ENCODE measurements at regions not wholly inside any gene's neighbourhood (a gene's known extent, or its start where the extent isn't known, plus 50 kb on each side); places are given as distances from the start of the nearest gene placed in this dataset.

GRCh38 chr2:51734115-51734514 lies 702.2 kb upstream of the NRXN1 start:
- in situ Hi-C loops (cut with HindIII; ENCODE audit: low sequenced_read_pairs), result no loop called here

- in situ Hi-C loops (cut with HindIII; ENCODE audit: low sequenced_read_pairs), result no loop called here
Observed at GRCh38 chr2:51723691-51724090, 691.8 kb upstream of the NRXN1 start.

GRCh38 chr2:51722311-51722710 lies 690.4 kb upstream of the NRXN1 start:
- in situ Hi-C loops (cut with HindIII; ENCODE audit: low sequenced_read_pairs), result no loop called here

GRCh38 chr2:51720826-51721225 lies 688.9 kb upstream of the NRXN1 start:
- in situ Hi-C loops (cut with HindIII; ENCODE audit: low sequenced_read_pairs), result no loop called here

- in situ Hi-C loops (cut with HindIII; ENCODE audit: low sequenced_read_pairs), result no loop called here
Observed at GRCh38 chr2:51718881-51719280, 686.9 kb upstream of the NRXN1 start.

GRCh38 chr2:51717312-51717711 lies 685.4 kb upstream of the NRXN1 start:
- in situ Hi-C loops (cut with HindIII; ENCODE audit: low sequenced_read_pairs), result no loop called here

GRCh38 chr2:51711766-51712165 lies 679.8 kb upstream of the NRXN1 start:
- in situ Hi-C loops (cut with HindIII; ENCODE audit: low sequenced_read_pairs), result no loop called here

GRCh38 chr2:51710222-51710621 lies 678.3 kb upstream of the NRXN1 start:
- in situ Hi-C loops (cut with HindIII; ENCODE audit: low sequenced_read_pairs), result no loop called here

- in situ Hi-C loops (cut with HindIII; ENCODE audit: low sequenced_read_pairs), result no loop called here
Observed at GRCh38 chr2:51707625-51708024, 675.7 kb upstream of the NRXN1 start.

GRCh38 chr2:51706220-51706619 lies 674.3 kb upstream of the NRXN1 start:
- in situ Hi-C loops (cut with HindIII; ENCODE audit: low sequenced_read_pairs), result no loop called here

GRCh38 chr2:51705417-51705816 lies 673.5 kb upstream of the NRXN1 start:
- in situ Hi-C loops (cut with HindIII; ENCODE audit: low sequenced_read_pairs), result no loop called here

- in situ Hi-C loops (cut with HindIII; ENCODE audit: low sequenced_read_pairs), result no loop called here
Observed at GRCh38 chr2:51698021-51698420, 666.1 kb upstream of the NRXN1 start.

GRCh38 chr2:51697095-51697494 lies 665.2 kb upstream of the NRXN1 start:
- in situ Hi-C loops (cut with HindIII; ENCODE audit: low sequenced_read_pairs), result no loop called here

- in situ Hi-C loops (cut with HindIII; ENCODE audit: low sequenced_read_pairs), result no loop called here
Observed at GRCh38 chr2:51695531-51695930, 663.6 kb upstream of the NRXN1 start.

GRCh38 chr2:51693640-51694039 lies 661.7 kb upstream of the NRXN1 start:
- in situ Hi-C loops (cut with HindIII; ENCODE audit: low sequenced_read_pairs), result no loop called here

GRCh38 chr2:51681854-51682253 lies 649.9 kb upstream of the NRXN1 start:
- in situ Hi-C loops (cut with HindIII; ENCODE audit: low sequenced_read_pairs), result no loop called here

- in situ Hi-C loops (cut with HindIII; ENCODE audit: low sequenced_read_pairs), result no loop called here
Observed at GRCh38 chr2:51673628-51674027, 641.7 kb upstream of the NRXN1 start.

GRCh38 chr2:51667679-51668078 lies 635.7 kb upstream of the NRXN1 start:
- in situ Hi-C loops (cut with HindIII; ENCODE audit: low sequenced_read_pairs), result no loop called here

GRCh38 chr2:51662187-51662586 lies 630.3 kb upstream of the NRXN1 start:
- in situ Hi-C loops (cut with HindIII; ENCODE audit: low sequenced_read_pairs), result no loop called here

- in situ Hi-C loops (cut with HindIII; ENCODE audit: low sequenced_read_pairs), result no loop called here
Observed at GRCh38 chr2:51657849-51658248, 625.9 kb upstream of the NRXN1 start.

GRCh38 chr2:51650769-51651168 lies 618.8 kb upstream of the NRXN1 start:
- in situ Hi-C loops (cut with HindIII; ENCODE audit: low sequenced_read_pairs), result no loop called here

- in situ Hi-C loops (cut with HindIII; ENCODE audit: low sequenced_read_pairs), result no loop called here
Observed at GRCh38 chr2:51649366-51649765, 617.4 kb upstream of the NRXN1 start.

- in situ Hi-C loops (cut with HindIII; ENCODE audit: low sequenced_read_pairs), result no loop called here
Observed at GRCh38 chr2:51638811-51639210, 606.9 kb upstream of the NRXN1 start.

- in situ Hi-C loops (cut with HindIII; ENCODE audit: low sequenced_read_pairs), result no loop called here
Observed at GRCh38 chr2:51633073-51633472, 601.1 kb upstream of the NRXN1 start.
